ENCODE measurements at regions not wholly inside any gene's neighbourhood (a gene's known extent, or its start where the extent isn't known, plus 50 kb on each side); places are given as distances from the start of the nearest gene placed in this dataset.

GRCh38 chr1:91585502-91585901, 84.9 kb downstream of the CDC7 start:
- DNase-seq: no peak
- Histone ChIP-seq H3K9ac (ENCODE audit: extremely low read depth, insufficient read length, low read length) (no peak overlapping the region), H3K18ac (ENCODE audit: insufficient read length, low read depth, low read length) (no peak overlapping the region), H3K4me2 (ENCODE audit: insufficient read depth, insufficient read length, low read length) (no peak overlapping the region), H4K8ac (replicated peaks; ENCODE audit: insufficient read length, low read depth, low read length) (no peak overlapping the region), H3T11ph (ENCODE audit: low read length) (no peak overlapping the region), H3K27ac (ENCODE audit: insufficient read length, low read depth, low read length) (no peak overlapping the region), H2BK5ac (ENCODE audit: insufficient read length, low read length) (no peak overlapping the region), H3K79me1 (ENCODE audit: insufficient read depth, low read depth, low read length, poor library complexity, severe bottlenecking) (no peaks in the 10 kb centered on the region), H3K14ac (ENCODE audit: insufficient read depth, low read length) (no peak overlapping the region), H4K5ac (ENCODE audit: insufficient read length, low read depth, low read length) (no peak overlapping the region), H2BK20ac (ENCODE audit: low read depth, low read length, poor library complexity, severe bottlenecking) (no peak overlapping the region), H3K27me3 (ENCODE audit: insufficient read depth, low read length) (no peaks in the 10 kb centered on the region), H2AFZ (ENCODE audit: low read length) (no peak overlapping the region), H3K4ac (ENCODE audit: low read depth, low read length) (no peak overlapping the region), H3K56ac (ENCODE audit: insufficient read length, low read depth, low read length) (no peak overlapping the region), H4K91ac (ENCODE audit: insufficient read length, low read depth, low read length) (no peak overlapping the region), H3K23ac (ENCODE audit: insufficient read length, low read depth, low read length) (no peak overlapping the region), H4K20me1 (ENCODE audit: control insufficient read depth, insufficient read depth, insufficient read length) (no peaks in the 10 kb centered on the region), H2BK15ac (ENCODE audit: low read depth, low read length) (no peak overlapping the region), H2BK120ac (ENCODE audit: low read depth, low read length, poor library complexity, severe bottlenecking) (no peak overlapping the region), H3K23me2 (ENCODE audit: insufficient read length, low read depth, low read length, poor library complexity, severe bottlenecking) (no peaks in the 10 kb centered on the region), H3K4me1 (ENCODE audit: insufficient read depth, low read length) (no peaks in the 10 kb centered on the region), H3K79me2 (ENCODE audit: insufficient read depth, low read length) (no peaks in the 10 kb centered on the region), H3K9me3 (ENCODE audit: control insufficient read depth, low read depth, low read length) (no peaks in the 10 kb centered on the region), H2AK5ac (ENCODE audit: insufficient read length, low read length) (no peak overlapping the region), H2BK12ac (ENCODE audit: insufficient read length, low read depth, low read length) (no peak overlapping the region)
- no peak overlapping the region for H3K27ac Mint-ChIP-seq
- H3K4me1 Mint-ChIP-seq: peaks cover 11 to 14% of the 10 kb centered on the region in 2 experiments
- TF ChIP-seq, protein P1, sequence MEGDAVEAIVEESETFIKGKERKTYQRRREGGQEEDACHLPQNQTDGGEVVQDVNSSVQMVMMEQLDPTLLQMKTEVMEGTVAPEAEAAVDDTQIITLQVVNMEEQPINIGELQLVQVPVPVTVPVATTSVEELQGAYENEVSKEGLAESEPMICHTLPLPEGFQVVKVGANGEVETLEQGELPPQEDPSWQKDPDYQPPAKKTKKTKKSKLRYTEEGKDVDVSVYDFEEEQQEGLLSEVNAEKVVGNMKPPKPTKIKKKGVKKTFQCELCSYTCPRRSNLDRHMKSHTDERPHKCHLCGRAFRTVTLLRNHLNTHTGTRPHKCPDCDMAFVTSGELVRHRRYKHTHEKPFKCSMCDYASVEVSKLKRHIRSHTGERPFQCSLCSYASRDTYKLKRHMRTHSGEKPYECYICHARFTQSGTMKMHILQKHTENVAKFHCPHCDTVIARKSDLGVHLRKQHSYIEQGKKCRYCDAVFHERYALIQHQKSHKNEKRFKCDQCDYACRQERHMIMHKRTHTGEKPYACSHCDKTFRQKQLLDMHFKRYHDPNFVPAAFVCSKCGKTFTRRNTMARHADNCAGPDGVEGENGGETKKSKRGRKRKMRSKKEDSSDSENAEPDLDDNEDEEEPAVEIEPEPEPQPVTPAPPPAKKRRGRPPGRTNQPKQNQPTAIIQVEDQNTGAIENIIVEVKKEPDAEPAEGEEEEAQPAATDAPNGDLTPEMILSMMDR (conservative IDR thresholded peaks at IDR 0.05): no peak
- H3K27me3 Mint-ChIP-seq (ENCODE audit: low read depth): no peaks in the 10 kb centered on the region; the same call in 1 of the 2 replicates
- no CpG with 5 or more reads among the region's 5 CpGs for WGBS (ENCODE audit: extremely low coverage, insufficient read length, low lambda C conversion rate)
- no peak overlapping the region for H3K4me3 Mint-ChIP-seq
- H3K36me3 Mint-ChIP-seq (ENCODE audit: insufficient read depth in 1 of 3, low read depth in 3 of 3): no peaks in the 10 kb centered on the region; a peak in 1 of 7 replicates
- H3K9me3 Mint-ChIP-seq: no peaks in the 10 kb centered on the region

All from H9 (cell line).